Testis (tissue), 2 donors: ENCODE measurements at regions not wholly inside any gene's neighbourhood (a gene's known extent, or its start where the extent isn't known, plus 50 kb on each side); places are given as distances from the start of the nearest gene placed in this dataset.

ENCODE experiments used
- POLR2A ChIP-seq: fragments of 450-650 bp; IDR thresholded peaks from one replicate; pipeline ENCODE4 v1.6.1; 2017; ENCODE audit warnings: antibody characterized with exemption, mild to moderate bottlenecking, moderate library complexity
- TF ChIP-seq, protein P1 (sequence below), 3 experiments: fragments of 450-650 bp in 2 of 3; fragments of 200-600 bp in 1 of 3; sonication (generic) in 1 of 3; IDR thresholded peaks; one replicate each; pipeline ENCODE4 v1.5.1; 2016 to 2019; ENCODE audit warnings: antibody characterized with exemption in 3 of 3, mild to moderate bottlenecking in 2 of 3, moderate library complexity in 1 of 3

DNA sequence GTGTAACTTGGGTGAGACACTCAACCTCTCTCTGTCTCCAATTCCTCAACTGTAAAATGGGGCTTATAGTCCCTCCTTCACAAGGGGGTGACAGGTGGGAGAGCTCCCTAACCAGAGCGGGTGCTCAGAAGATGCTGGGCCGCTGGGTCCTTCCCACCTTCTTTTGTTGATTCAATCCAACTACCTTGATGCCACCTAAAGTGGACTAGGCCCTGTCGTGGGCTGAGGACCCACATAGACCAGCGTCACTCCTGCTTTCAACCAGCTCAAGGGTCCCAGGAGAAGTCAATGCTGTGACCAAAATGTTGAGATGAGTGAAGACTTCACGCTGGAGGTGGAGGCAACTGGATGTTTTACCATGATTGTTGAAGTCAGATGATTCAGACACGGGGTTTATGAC is 72.7 kb upstream of the WNT11 start:
- TF ChIP-seq, protein P1, sequence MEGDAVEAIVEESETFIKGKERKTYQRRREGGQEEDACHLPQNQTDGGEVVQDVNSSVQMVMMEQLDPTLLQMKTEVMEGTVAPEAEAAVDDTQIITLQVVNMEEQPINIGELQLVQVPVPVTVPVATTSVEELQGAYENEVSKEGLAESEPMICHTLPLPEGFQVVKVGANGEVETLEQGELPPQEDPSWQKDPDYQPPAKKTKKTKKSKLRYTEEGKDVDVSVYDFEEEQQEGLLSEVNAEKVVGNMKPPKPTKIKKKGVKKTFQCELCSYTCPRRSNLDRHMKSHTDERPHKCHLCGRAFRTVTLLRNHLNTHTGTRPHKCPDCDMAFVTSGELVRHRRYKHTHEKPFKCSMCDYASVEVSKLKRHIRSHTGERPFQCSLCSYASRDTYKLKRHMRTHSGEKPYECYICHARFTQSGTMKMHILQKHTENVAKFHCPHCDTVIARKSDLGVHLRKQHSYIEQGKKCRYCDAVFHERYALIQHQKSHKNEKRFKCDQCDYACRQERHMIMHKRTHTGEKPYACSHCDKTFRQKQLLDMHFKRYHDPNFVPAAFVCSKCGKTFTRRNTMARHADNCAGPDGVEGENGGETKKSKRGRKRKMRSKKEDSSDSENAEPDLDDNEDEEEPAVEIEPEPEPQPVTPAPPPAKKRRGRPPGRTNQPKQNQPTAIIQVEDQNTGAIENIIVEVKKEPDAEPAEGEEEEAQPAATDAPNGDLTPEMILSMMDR (IDR thresholded peaks at IDR 0.05) = no peak
- TF ChIP-seq POLR2A = no peak
